HUES48 (cell line): ENCODE measurements at regions not wholly inside any gene's neighbourhood (a gene's known extent, or its start where the extent isn't known, plus 50 kb on each side); places are given as distances from the start of the nearest gene placed in this dataset.

Experiments
- H3K27ac ChIP-seq: one replicate; pipeline ENCODE4 v1.7.0; 2013; ENCODE audit warnings: low read depth, low read length, inconsistent platforms
- H3K27me3 ChIP-seq: 2 replicates; pipeline ENCODE4 v1.6.1; 2013; ENCODE audit warnings: mild to moderate bottlenecking, low read length; ENCODE audit not compliant: control insufficient read depth, insufficient read depth
- H3K36me3 ChIP-seq: 2 replicates; pipeline ENCODE4 v1.6.1; 2013; ENCODE audit warnings: low read length; ENCODE audit not compliant: control insufficient read depth, insufficient read depth
- H3K4me1 ChIP-seq: 2 replicates; pipeline ENCODE4 v1.6.1; 2013; ENCODE audit warnings: mild to moderate bottlenecking, low read length; ENCODE audit not compliant: control insufficient read depth, insufficient read depth
- H3K4me3 ChIP-seq: 2 replicates; pipeline ENCODE4 v1.5.1; 2013; ENCODE audit warnings: mild to moderate bottlenecking, low read depth, low read length
- H3K9ac ChIP-seq: 2 replicates; pipeline ENCODE4 v1.6.1; 2013; ENCODE audit warnings: mild to moderate bottlenecking, low read depth, low read length, moderate library complexity
- H3K9me3 ChIP-seq: 2 replicates; pipeline ENCODE4 v1.6.1; 2013; ENCODE audit warnings: low read length; ENCODE audit not compliant: control insufficient read depth, insufficient read depth

- H3K4me1 ChIP-seq = peaks cover 19% of the 10 kb centered on the region
- no peak overlapping the region for H3K9ac ChIP-seq
- no peak overlapping the region for H3K27ac ChIP-seq
- H3K9me3 ChIP-seq = no peaks in the 10 kb centered on the region
- H3K27me3 ChIP-seq = no peaks in the 10 kb centered on the region
- H3K4me3 ChIP-seq = no peak overlapping the region
- no peaks in the 10 kb centered on the region for H3K36me3 ChIP-seq
Measured at GRCh38 chr9:7984692-7985091, 185.1 kb upstream of the DMAC1 start.

- no peak overlapping the region for H3K9ac ChIP-seq
- no peaks in the 10 kb centered on the region for H3K9me3 ChIP-seq
- no peaks in the 10 kb centered on the region for H3K27me3 ChIP-seq
- no peak overlapping the region for H3K4me3 ChIP-seq
- no peak overlapping the region for H3K27ac ChIP-seq
- peaks cover 19% of the 10 kb centered on the region for H3K4me1 ChIP-seq
- no peaks in the 10 kb centered on the region for H3K36me3 ChIP-seq
Measured at GRCh38 chr9:7984203-7984602, 184.6 kb upstream of the DMAC1 start.

GRCh38 chr9:7983490-7983889, 183.9 kb upstream of the DMAC1 start:
- Histone ChIP-seq H3K9ac (no peak overlapping the region), H3K27ac (no peak overlapping the region)

GRCh38 chr9:7982907-7983306, 183.3 kb upstream of the DMAC1 start:
- Histone ChIP-seq H3K4me1 (peaks cover 19% of the 10 kb centered on the region), H3K36me3 (no peaks in the 10 kb centered on the region), H3K9me3 (no peaks in the 10 kb centered on the region), H3K27ac (no peak overlapping the region), H3K27me3 (no peaks in the 10 kb centered on the region), H3K9ac (no peak overlapping the region), H3K4me3 (no peak overlapping the region)

More at GRCh38 chr9:7983490-7983889, 183.9 kb upstream of the DMAC1 start:
- Histone ChIP-seq H3K9me3 (no peaks in the 10 kb centered on the region), H3K27me3 (no peaks in the 10 kb centered on the region), H3K36me3 (no peaks in the 10 kb centered on the region), H3K4me3 (no peak overlapping the region), H3K4me1 (peaks cover 19% of the 10 kb centered on the region)

GRCh38 chr9:7980691-7981289, 181.2 kb upstream of the DMAC1 start:
- Histone ChIP-seq H3K27me3 (no peaks in the 10 kb centered on the region), H3K27ac (no peak overlapping the region), H3K9ac (no peak overlapping the region), H3K36me3 (no peaks in the 10 kb centered on the region), H3K4me1 (peaks cover 19% of the 10 kb centered on the region), H3K4me3 (no peak overlapping the region), H3K9me3 (no peaks in the 10 kb centered on the region)

GRCh38 chr9:7980041-7980440, 180.5 kb upstream of the DMAC1 start:
- H3K9ac ChIP-seq = no peak overlapping the region

GRCh38 chr9:7979611-7980010, 180.0 kb upstream of the DMAC1 start:
- H3K36me3 ChIP-seq = no peaks in the 10 kb centered on the region
- peaks cover 17% of the 10 kb centered on the region for H3K4me1 ChIP-seq
- no peaks in the 10 kb centered on the region for H3K27me3 ChIP-seq
- H3K4me3 ChIP-seq = no peak overlapping the region
- H3K9ac ChIP-seq = no peak overlapping the region
- no peak overlapping the region for H3K27ac ChIP-seq
- no peaks in the 10 kb centered on the region for H3K9me3 ChIP-seq

More at GRCh38 chr9:7980041-7980440, 180.5 kb upstream of the DMAC1 start:
- Histone ChIP-seq H3K36me3 (no peaks in the 10 kb centered on the region), H3K27ac (no peak overlapping the region), H3K4me1 (peaks cover 19% of the 10 kb centered on the region), H3K9me3 (no peaks in the 10 kb centered on the region), H3K27me3 (no peaks in the 10 kb centered on the region), H3K4me3 (no peak overlapping the region)

- H3K4me1 ChIP-seq = no peaks in the 10 kb centered on the region
- H3K27me3 ChIP-seq = no peaks in the 10 kb centered on the region
- no peak overlapping the region for H3K27ac ChIP-seq
- no peak overlapping the region for H3K9ac ChIP-seq
- H3K36me3 ChIP-seq = no peaks in the 10 kb centered on the region
- H3K9me3 ChIP-seq = no peaks in the 10 kb centered on the region
- no peak overlapping the region for H3K4me3 ChIP-seq
Measured at GRCh38 chr9:7977586-7977985, 178.0 kb upstream of the DMAC1 start.

GRCh38 chr9:7976856-7977255, 177.3 kb upstream of the DMAC1 start:
- no peaks in the 10 kb centered on the region for H3K36me3 ChIP-seq
- H3K27me3 ChIP-seq = no peaks in the 10 kb centered on the region
- no peak overlapping the region for H3K4me3 ChIP-seq
- no peaks in the 10 kb centered on the region for H3K4me1 ChIP-seq
- H3K9ac ChIP-seq = no peak overlapping the region
- no peaks in the 10 kb centered on the region for H3K9me3 ChIP-seq
- H3K27ac ChIP-seq = no peak overlapping the region

- H3K27me3 ChIP-seq = no peaks in the 10 kb centered on the region
- no peaks in the 10 kb centered on the region for H3K4me1 ChIP-seq
- H3K9me3 ChIP-seq = no peaks in the 10 kb centered on the region
- no peak overlapping the region for H3K4me3 ChIP-seq
- no peak overlapping the region for H3K9ac ChIP-seq
- no peaks in the 10 kb centered on the region for H3K36me3 ChIP-seq
- H3K27ac ChIP-seq = no peak overlapping the region
Measured at GRCh38 chr9:7976167-7976755, 176.7 kb upstream of the DMAC1 start.

- Histone ChIP-seq H3K4me3 (no peak overlapping the region), H3K27ac (no peak overlapping the region), H3K27me3 (no peaks in the 10 kb centered on the region), H3K4me1 (no peaks in the 10 kb centered on the region), H3K9me3 (no peaks in the 10 kb centered on the region), H3K9ac (no peak overlapping the region), H3K36me3 (no peaks in the 10 kb centered on the region)
Measured at GRCh38 chr9:7975336-7975735, 175.8 kb upstream of the DMAC1 start.
